ENCODE measurements at regions not wholly inside any gene's neighbourhood (a gene's known extent, or its start where the extent isn't known, plus 50 kb on each side); places are given as distances from the start of the nearest gene placed in this dataset.
A peak's percentile ranks its signal among the peaks of the same experiment; 100 is the strongest.
"Not testable (repeated sequence)": the region's sequence is repeated elsewhere in the genome, so short reads cannot be mapped to it uniquely, and the experiment has no call there.

DNA sequence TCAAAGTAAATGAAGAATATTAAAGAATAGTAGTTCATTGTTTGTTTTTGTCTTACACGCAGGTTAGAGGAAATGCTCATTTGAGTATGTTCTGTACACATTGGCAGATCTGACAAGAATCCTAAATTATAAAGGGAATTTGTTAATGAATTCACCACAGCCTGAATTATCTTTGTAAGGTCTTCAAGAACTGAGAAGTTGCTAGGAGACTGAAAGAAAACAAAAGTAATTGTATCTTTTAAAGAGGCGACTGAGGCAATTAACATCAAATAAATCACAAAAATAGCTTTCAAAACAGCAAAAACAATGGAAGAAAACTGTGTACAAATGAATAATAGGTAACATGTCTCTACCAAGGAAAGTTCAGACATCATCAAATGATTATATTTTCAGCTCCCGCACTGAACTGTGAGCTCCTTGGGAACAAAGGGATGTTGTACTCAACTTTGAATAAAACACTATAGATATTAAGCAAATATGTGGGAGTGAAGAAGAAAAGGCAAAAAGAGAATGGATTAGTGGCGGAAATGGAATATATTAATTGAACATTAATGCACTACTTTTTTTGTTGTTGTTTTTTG lies 51.7 kb upstream of the ATIC start:
- DNase-seq, result peak; percentile 22

DNA sequence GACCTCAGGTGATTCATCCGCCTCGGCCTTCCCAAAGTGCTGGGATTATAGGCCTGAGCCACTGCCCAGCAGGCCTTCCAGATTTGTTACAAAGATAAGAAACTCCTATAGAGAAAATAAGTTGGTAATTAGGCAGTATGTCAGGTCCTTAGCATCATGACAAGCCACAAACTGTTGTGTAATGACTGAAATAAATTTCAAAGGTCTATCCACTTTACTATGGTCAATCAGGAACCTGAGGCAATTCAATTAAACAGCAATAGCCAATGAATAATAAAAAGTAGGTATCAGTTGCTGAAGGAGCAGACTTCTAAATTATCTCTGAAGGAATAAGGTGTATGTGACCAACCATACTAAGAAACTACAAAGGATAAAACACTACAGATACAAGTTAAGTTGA lies 62.4 kb upstream of the ATIC start:
- DNase-seq, result no peak

- not testable (repeated sequence) for DNase-seq
Measured at GRCh38 chr2:215245919-215246318, 65.9 kb upstream of the ATIC start.

DNA sequence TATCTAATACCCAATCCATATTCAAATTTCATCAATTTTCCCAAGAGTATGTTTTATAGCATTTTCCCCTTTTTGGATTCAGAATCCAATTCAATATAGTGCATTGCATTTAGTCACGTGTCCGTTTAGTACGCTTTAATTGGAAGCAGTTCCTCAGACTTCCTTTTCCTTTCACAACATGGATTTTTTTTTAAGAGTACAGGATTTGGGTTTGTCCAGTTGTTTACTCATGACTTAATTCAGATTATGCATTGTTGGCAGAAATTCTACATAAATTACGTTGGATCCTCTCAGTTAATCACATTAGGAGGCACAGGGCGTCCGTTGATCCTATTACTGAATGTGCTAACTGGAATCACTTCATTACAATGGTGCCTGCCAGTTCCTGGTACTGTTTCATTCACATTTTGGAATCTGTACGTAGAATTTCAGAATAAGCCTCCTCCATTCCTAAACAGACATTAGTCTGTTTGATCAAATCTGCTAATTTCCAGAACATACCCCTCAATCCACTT lies 70.0 kb upstream of the ATIC start:
- DNase-seq, result no peak

GRCh38 chr2:215238485-215239098 lies 73.3 kb upstream of the ATIC start:
- DNase-seq, result no peak

GRCh38 chr2:215236131-215236530 lies 75.7 kb upstream of the ATIC start:
- DNase-seq, result no peak

- DNase-seq, result not testable (repeated sequence)
Measured at GRCh38 chr2:215220221-215220620, 81.8 kb upstream of the ABCA12 start.

DNA sequence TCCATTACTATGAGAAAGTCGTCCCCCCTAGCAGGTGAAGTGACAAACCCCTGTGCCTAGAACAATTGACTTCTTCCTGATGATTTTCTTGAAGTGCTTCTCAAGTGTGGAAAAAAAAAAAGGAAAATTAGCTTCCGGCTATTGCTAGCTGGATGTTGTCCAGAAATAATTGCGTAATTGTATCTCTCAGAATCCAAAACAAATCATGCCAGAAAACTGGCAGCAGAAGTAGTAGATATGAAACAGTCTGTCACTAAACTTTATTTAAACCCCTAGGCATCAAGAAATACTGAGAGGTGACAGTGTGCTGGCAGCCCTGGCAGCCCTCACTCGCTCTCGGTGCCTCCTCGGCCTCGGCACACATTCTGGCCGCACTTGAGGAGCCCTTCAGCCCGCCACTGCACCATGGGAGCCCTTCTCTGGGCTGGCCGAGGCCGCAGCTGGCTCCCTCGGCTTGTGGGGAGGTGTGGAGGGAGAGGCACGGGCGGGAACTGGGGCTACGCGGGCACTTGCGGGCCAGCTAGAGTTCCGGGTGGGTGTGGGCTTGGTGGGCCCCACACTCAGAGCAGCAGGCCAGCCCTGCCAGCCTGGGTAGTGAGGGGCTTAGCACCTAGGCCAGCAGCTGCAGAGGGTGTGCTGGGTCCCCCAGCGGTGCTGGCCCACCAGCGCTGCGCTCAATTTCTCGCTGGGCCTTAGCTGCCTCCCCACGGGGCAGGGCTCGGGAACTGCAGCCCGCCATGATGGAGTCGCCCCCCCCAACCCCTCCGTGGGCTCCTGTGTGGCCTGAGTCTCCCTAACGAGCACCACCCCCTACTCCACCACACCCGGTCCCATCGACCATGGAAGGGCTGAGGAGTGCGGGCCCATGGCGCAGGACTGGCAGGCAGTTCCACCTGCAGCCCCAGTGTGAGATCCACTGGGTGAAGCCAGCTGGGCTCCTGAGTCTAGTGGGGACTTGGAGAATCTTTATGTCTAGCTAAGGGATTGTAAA lies 80.5 kb upstream of the ABCA12 start:
- DNase-seq, result no peak

- DNase-seq, result no peak
Measured at GRCh38 chr2:215216806-215217205, 78.4 kb upstream of the ABCA12 start.

- no peak for DNase-seq
Measured at GRCh38 chr2:215215637-215216036, 77.2 kb upstream of the ABCA12 start.

- no peak for DNase-seq
Measured at GRCh38 chr2:215210082-215210481, 71.7 kb upstream of the ABCA12 start.

DNA sequence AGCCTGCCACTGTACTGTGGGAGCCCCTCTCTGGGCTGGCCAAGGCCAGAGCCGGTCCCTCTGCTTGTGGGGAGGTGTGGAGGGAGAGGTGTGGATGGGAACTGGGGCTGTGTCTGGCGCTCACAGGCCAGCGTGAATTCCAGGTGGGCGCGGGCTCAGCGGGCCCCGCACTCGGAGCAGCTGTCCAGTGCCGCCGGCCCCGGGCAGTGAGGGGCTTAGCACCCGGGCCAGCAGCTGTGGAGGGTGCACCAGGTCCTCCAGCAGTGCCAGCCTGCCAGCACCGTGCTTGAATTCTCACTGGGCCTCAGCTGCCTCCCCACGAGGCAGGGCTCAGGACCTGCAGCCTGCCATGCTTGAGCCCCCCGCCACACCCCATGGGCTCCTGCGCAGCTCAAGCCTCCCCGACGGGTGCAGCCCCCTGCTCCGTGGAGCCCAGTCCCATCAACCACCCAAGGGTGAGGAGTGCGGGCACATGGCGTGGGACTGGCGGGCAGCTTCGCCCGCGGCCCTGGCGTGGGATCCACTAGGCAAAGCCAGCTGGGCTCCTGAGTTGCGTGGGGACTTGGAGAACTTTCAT lies 69.5 kb upstream of the ABCA12 start:
- DNase-seq, result no peak

DNA sequence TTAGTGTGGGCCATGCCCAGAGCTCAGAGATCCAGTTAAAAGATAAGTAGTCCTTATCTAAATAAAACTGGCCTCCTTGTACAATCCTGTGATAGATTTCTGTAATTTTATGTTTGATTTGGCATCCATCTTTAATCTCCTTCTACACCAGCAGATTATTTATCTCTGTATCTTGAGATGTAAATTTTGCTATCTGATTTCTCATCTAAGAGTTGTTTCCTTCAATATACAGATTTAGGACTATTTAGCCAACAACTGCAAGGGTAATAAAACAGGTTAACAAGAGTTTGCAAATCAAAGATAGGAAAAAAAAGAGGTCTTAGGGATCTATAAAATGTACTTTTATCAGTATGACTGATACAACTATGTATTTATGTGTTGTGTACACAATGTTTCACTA lies 68.6 kb upstream of the ABCA12 start:
- no peak for DNase-seq

GRCh38 chr2:215205787-215206186 lies 67.4 kb upstream of the ABCA12 start:
- DNase-seq, result no peak

- no peak for DNase-seq
Measured at GRCh38 chr2:215191477-215191876, 53.1 kb upstream of the ABCA12 start.

DNA sequence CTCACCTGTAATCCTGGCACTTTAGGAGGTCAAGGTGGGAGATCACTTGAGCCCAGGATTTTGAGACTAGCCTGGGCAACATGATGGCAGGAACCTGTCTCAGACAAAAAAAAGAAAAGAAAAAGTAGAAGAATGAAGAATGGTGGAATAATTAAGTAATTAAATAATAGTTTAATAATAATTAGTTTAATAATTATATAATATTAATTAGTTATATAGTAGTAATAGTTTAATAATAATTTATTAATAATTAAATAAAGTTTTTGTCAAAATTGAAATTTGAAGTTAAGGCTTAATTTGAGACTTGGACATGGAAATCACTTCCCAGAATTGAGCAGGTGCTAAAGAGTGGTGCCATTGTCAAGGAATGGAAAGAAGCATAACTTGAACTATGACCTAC lies 52.2 kb upstream of the ABCA12 start:
- no peak for DNase-seq

- no peak for DNase-seq
Measured at GRCh38 chr2:215189393-215189792, 51.0 kb upstream of the ABCA12 start.

Data from renal pelvis (tissue), 1 donor.